ENCODE measurements at regions not wholly inside any gene's neighbourhood (a gene's known extent, or its start where the extent isn't known, plus 50 kb on each side); places are given as distances from the start of the nearest gene placed in this dataset.

DNA sequence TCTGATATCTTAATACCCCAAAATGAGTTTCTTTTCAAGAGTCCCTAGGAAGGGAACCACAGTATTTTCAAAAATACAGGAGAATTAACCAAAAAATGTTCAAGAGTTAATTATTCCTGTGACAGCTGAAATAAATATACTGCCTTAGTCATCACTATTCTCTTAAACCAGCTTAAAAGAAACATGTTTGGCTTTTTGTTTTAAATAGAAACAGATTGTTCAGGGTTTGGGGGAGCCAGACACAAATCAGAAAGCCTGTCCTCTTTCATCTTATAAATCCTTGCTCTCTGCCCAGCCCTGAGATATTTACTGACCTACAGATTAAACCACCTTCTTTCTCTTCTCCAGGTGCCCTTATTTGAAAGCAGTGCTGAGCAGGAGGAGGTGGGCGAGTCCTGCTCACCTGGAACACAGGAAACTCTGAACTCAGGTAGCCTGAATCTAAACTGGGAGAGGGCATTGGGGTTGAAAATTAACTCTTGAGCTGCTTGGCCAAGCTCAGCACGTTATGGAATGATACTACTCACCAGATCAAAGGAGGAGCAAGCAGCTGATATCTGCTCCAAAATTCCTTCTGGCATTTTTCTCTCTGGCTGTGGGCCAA, 84.1 kb upstream of the SPRED1 start:
- no peak overlapping the region for H3K4me3 ChIP-seq
- no peak for DNase-seq
- peaks cover 0 to 3% (median 0%) of the 10 kb centered on the region in 4 donors for H3K4me1 ChIP-seq
- no peak overlapping the region for H3K27ac ChIP-seq
- no peaks in the 10 kb centered on the region for H3K36me3 ChIP-seq
- no peaks in the 10 kb centered on the region for H3K27me3 ChIP-seq
- H3K9me3 ChIP-seq: no peaks in the 10 kb centered on the region
- TF ChIP-seq, protein P1, sequence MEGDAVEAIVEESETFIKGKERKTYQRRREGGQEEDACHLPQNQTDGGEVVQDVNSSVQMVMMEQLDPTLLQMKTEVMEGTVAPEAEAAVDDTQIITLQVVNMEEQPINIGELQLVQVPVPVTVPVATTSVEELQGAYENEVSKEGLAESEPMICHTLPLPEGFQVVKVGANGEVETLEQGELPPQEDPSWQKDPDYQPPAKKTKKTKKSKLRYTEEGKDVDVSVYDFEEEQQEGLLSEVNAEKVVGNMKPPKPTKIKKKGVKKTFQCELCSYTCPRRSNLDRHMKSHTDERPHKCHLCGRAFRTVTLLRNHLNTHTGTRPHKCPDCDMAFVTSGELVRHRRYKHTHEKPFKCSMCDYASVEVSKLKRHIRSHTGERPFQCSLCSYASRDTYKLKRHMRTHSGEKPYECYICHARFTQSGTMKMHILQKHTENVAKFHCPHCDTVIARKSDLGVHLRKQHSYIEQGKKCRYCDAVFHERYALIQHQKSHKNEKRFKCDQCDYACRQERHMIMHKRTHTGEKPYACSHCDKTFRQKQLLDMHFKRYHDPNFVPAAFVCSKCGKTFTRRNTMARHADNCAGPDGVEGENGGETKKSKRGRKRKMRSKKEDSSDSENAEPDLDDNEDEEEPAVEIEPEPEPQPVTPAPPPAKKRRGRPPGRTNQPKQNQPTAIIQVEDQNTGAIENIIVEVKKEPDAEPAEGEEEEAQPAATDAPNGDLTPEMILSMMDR (IDR thresholded peaks at IDR 0.05): no peak
- no peak for TF ChIP-seq POLR2A (IDR thresholded peaks at IDR 0.05)

DNA sequence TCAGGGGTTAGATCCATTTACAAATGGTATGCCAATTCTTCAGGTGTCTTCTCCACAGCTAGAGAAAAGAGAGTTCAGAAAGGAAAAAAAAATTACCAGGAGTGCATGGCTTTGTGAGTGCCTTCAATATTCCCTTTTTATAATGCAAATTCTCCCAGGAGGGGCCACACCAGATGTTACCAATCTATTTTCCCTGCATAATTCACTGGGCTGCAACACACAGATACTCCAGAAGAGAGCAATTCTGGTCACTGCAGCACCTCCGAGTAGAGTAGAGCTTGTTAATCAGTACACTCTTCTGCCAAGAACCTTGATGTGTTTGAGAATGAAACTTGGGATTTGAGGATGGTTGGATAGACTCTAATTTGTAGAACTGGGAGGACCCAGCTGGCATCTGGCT, 80.7 kb upstream of the SPRED1 start:
- no peaks in the 10 kb centered on the region for H3K4me1 ChIP-seq
- H3K36me3 ChIP-seq: no peaks in the 10 kb centered on the region
- no peak overlapping the region for H3K27ac ChIP-seq
- TF ChIP-seq, protein P1 (IDR thresholded peaks at IDR 0.05): no peak
- TF ChIP-seq POLR2A (IDR thresholded peaks at IDR 0.05): no peak
- no peaks in the 10 kb centered on the region for H3K27me3 ChIP-seq
- no peak for DNase-seq
- no peaks in the 10 kb centered on the region for H3K9me3 ChIP-seq
- H3K4me3 ChIP-seq: no peak overlapping the region

DNA sequence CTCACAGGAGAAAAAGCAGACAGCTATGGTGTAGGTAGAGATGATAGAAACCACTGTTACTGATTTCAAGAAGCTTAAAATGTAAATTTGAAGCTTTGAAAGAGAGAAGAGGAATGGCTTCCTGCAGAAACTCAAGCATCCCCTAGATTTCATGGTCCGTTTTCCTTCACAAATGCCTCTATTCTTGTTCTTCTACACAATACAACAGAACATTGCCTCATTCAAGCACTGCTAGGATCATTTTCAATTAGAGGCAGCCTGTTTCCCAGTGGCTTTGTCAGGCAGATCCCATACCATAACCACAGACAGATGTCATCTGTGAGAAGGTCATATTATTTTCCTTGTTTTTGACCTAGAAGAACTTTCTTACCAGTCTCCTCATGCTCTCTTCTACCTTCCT, 77.9 kb upstream of the SPRED1 start:
- TF ChIP-seq, protein P1 (IDR thresholded peaks at IDR 0.05): no peak
- no peak for TF ChIP-seq POLR2A (IDR thresholded peaks at IDR 0.05)

DNA sequence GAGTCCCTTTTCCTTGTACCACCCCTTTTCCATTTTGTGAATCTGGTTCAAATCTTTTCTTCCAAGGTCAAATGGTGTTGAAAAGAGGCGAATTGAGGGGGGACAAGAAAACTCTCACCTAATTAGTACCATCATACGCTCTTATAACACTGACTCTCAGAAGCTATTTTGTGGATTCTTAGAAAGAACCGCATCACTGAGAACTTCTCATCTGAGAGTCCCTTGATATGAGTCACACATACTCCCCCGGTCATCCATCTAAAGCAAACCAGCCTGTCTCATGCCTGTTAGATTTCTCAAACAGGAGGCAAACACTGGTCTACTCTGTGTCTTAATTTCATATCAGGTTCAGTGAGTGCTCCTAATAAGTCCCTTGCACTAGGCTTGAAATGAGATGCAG, 76.5 kb upstream of the SPRED1 start:
- H3K27me3 ChIP-seq: no peaks in the 10 kb centered on the region
- DNase-seq: no peak
- H3K9me3 ChIP-seq: no peaks in the 10 kb centered on the region
- no peaks in the 10 kb centered on the region for H3K4me1 ChIP-seq
- no peak for TF ChIP-seq POLR2A (IDR thresholded peaks at IDR 0.05)
- TF ChIP-seq, protein P1 (IDR thresholded peaks at IDR 0.05): no peak
- H3K36me3 ChIP-seq: no peaks in the 10 kb centered on the region
- no peak overlapping the region for H3K27ac ChIP-seq
- no peak overlapping the region for H3K4me3 ChIP-seq

More for the DNA sequence above, 77.9 kb upstream of the SPRED1 start:
- no peaks in the 10 kb centered on the region for H3K27me3 ChIP-seq
- H3K27ac ChIP-seq: no peak overlapping the region
- H3K36me3 ChIP-seq: no peaks in the 10 kb centered on the region
- no peak for DNase-seq
- H3K4me3 ChIP-seq: no peak overlapping the region
- H3K4me1 ChIP-seq: no peaks in the 10 kb centered on the region
- H3K9me3 ChIP-seq: no peaks in the 10 kb centered on the region

DNA sequence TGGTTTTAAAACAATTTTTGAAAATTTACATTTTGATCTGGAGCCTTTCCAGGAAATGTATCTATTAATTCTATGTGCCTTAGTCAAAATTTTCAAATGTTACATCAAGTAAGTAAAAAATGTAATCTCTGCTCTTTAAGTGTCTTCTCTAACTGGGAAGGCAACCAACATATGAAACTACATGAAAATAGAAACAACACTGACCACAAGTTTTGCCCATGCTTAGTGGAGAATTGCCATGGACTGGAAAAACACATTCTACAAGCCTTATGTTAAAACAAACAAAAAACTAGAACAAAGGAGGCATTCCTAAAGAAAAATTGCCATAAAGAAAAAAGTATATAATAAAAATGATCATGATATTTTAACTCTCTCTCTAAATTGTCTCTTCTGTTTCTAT, 75.9 kb upstream of the SPRED1 start:
- Histone ChIP-seq H3K36me3 (no peaks in the 10 kb centered on the region), H3K27ac (no peak overlapping the region), H3K27me3 (no peaks in the 10 kb centered on the region), H3K4me1 (no peaks in the 10 kb centered on the region), H3K4me3 (no peak overlapping the region), H3K9me3 (no peaks in the 10 kb centered on the region)
- TF ChIP-seq POLR2A (IDR thresholded peaks at IDR 0.05): no peak
- TF ChIP-seq, protein P1 (IDR thresholded peaks at IDR 0.05): no peak
- no peak for DNase-seq

DNA sequence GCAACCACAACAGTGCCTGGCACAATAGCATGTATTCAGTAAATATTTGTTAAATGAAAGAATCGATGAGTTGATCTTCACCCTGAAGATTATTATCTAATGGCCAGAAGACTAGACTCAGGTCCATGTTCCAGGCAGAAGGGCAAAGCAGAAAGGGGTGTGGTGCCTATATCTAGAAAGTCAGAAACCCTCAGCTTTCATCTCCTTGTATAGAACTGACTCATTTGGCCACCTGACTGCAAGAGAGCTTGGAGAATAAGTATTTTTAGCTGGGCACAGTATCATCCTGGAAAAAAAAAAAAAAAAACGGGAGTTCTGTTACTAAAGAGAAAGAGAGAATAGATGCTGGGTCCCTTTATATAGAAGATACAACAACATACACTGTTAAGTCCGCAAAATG, 69.7 kb upstream of the SPRED1 start:
- Histone ChIP-seq H3K9me3 (no peaks in the 10 kb centered on the region), H3K36me3 (no peaks in the 10 kb centered on the region), H3K4me1 (no peaks in the 10 kb centered on the region), H3K4me3 (no peak overlapping the region), H3K27me3 (no peaks in the 10 kb centered on the region), H3K27ac (no peak overlapping the region)
- DNase-seq: no peak
- TF ChIP-seq POLR2A (IDR thresholded peaks at IDR 0.05): no peak
- TF ChIP-seq, protein P1 (IDR thresholded peaks at IDR 0.05): no peak

Data from Peyer's patch (tissue), 4 donors.